ENCODE measurements at regions not wholly inside any gene's neighbourhood (a gene's known extent, or its start where the extent isn't known, plus 50 kb on each side); places are given as distances from the start of the nearest gene placed in this dataset.
"Not testable (repeated sequence)": the region's sequence is repeated elsewhere in the genome, so short reads cannot be mapped to it uniquely, and the experiment has no call there.

GRCh38 chr5:174828804-174829510 lies 104.6 kb downstream of the MSX2 start:
- no peak for DNase-seq

GRCh38 chr5:174827558-174827957 lies 103.2 kb downstream of the MSX2 start:
- DNase-seq: no peak

- DNase-seq: no peak
These were observed 101.2 kb downstream of the MSX2 start for GRCh38 chr5:174825587-174825986.

GRCh38 chr5:174818430-174818829 lies 94.0 kb downstream of the MSX2 start:
- no peak for DNase-seq

DNA sequence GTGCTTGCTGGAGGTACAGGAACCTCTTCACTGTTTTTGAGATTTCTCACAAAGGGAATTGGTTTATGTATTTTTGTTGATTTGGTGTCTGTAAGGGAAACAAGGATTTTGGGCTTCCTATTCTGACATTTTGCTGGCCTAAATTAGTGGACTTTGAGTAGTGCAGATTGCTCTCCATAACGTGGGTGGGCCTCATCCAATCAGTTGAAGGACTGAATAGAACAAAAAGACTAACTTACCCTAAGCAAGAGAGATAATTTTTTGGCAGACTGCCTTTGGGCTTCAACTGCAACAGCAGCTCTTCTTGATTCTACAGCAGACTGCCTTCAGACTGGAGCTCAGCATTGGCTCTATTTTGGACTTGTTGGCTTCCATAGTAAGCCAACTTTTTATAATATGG lies 93.2 kb downstream of the MSX2 start:
- no peak for DNase-seq

GRCh38 chr5:174816858-174817257 lies 92.5 kb downstream of the MSX2 start:
- DNase-seq: no peak

GRCh38 chr5:174811438-174811837 lies 87.1 kb downstream of the MSX2 start:
- no peak for DNase-seq

GRCh38 chr5:174810796-174811195 lies 86.4 kb downstream of the MSX2 start:
- no peak for DNase-seq

DNA sequence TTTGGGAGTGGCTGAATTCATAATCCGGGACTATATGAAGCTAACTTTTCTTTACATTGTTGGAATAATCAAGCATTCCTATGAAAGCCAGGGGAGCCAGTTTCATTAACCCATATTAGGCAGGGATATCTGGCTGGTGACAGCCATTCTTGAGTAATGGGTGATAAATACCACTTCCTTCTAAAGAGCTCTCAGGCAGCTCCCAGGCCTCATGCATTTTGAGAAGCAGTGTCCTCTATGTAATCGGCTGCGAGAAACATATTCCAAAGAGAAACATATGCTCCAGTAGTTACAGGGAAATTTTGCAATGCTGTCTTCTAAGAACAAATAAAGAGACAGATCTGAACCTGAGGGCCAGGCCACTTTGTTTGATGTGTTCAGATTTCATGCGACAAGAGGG lies 83.1 kb downstream of the MSX2 start:
- DNase-seq: no peak

- DNase-seq: no peak
These were observed 82.3 kb downstream of the MSX2 start for GRCh38 chr5:174806729-174807128.

- no peak for DNase-seq
These were observed 77.4 kb downstream of the MSX2 start for GRCh38 chr5:174801798-174802197.

- DNase-seq: no peak
These were observed 76.1 kb downstream of the MSX2 start for GRCh38 chr5:174800435-174800834.

DNA sequence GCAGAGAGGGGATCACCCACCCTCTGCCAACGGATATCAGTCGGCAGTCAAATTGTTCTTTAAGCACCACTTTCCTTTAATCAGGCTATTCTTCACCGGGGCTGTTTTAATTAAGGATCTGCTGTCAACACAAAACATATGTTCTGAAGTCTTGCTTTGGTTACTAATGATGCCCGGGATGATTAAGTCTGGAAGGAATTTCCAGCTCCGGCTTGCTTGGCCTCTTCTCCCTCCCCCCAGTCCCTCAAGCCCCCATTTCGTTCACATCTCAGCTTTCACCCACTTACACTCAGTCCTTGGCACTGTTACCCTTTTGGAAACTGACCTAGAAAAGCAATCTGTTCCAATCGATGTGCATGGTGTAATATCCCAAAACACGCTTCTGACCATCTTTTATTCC lies 74.7 kb downstream of the MSX2 start:
- DNase-seq: no peak

DNA sequence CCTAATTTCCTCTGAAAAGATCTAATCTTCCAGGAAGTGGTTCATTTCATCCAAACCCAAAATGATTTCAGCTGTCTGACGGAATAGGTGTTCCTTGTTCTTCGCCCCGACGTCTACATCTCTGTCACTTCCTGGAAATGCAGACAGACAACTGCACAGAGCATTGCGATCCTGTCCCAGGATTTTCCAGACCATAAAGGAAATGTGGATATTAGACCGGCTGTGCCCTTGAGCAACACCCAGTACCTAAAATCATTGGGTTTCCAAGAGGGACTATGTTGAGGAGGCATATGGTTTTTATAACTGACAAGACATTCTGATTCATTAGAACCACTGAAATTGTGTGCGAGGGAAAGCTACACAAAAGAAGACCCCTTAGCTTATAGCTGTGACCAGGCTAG lies 74.2 kb downstream of the MSX2 start:
- no peak for DNase-seq

- no peak for DNase-seq
These were observed 72.4 kb downstream of the MSX2 start for GRCh38 chr5:174796711-174797192.

DNA sequence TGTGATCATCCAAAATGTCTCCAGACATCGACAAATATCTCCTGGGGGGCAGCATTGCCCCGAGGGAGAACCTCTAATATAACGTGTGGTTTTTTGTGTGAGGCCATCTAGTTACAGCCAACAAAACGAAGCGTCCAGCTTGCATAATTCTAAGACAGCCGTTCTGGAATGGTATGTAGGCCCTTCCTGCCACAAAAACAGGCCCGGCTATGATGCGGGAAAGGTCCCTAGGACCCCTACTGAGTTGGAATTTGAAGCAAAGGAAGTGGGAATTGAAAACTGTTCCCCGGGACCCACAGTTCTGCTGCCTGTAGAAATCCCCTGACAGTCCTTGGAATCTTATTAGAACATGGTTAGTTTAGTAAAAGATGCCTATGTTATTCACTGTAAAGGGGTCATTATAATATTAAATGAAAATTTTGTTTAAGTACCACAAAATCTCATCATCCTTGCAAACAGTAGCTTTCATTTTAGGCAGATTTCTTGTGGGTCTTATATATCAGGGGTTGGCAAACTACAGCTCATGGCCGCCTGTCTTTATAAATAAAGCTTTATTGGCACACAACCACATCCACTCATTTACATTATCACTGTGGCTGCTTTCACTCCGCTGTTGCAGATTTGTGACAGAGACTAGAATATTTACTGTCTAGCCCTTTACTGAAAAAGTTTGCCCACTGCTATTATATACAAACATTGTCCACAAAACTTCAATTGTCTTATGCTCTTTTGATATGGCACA lies 70.7 kb downstream of the MSX2 start:
- DNase-seq: no peak

GRCh38 chr5:174793684-174794328 lies 69.4 kb downstream of the MSX2 start:
- DNase-seq: peak; percentile 75

DNA sequence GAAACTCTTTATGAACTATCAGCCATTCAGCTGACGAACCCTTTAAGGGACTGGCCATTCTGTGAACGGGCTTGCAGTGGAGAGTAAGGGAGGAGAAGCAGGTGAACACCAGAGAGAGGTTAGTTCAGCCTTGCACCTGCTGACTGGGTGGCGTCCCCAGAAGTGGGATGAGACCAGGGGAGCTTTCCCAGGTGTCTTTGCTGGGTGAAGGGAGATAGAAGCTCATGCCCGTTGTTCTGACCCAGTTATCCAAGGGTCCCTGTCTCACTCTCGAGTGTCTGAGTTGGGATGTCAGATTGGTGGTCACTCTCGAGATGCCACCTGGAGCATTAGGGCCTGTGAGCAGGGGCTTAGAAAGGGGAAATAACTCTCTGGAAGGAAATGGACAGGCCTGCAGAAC lies 68.7 kb downstream of the MSX2 start:
- DNase-seq: no peak

DNA sequence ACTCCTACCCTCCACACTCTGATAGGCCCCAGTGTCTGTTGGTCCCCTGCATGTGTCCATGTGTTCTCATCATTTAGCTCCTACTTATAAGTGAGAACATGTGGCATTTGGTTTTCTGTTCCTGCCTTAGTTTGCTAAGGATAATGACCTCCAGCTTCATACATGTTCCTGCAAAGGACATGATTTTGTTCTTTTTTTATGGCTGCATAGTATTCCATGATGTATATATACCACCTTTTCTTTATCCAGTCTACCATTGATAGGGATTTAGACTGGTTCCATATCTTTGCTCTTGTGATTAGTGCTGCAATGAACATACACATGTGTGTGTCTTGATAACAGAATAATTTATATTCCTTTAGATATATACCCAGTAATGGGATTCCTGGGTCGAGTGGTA lies 67.9 kb downstream of the MSX2 start:
- not testable (repeated sequence) for DNase-seq

GRCh38 chr5:174790906-174791305 lies 66.5 kb downstream of the MSX2 start:
- no peak for DNase-seq

DNA sequence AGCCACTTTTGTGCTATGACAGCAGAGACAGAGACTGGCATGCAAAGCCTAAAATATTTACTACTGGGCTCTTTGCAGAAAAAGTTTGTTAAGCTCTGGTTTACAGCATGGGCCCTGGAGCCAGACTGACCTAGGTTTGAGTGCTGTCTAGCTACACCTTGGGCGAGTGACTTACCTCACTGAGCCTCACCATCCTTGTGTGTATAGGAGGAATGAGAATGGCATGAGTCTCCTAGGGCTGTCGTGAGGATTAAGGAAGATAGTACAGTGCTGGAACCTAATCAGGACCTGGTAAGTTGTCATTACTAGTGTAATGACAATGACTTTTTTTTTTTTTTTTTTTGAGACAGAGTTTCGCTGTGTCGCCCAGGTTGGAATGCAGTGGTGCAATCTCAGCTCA lies 65.2 kb downstream of the MSX2 start:
- DNase-seq: no peak

DNA sequence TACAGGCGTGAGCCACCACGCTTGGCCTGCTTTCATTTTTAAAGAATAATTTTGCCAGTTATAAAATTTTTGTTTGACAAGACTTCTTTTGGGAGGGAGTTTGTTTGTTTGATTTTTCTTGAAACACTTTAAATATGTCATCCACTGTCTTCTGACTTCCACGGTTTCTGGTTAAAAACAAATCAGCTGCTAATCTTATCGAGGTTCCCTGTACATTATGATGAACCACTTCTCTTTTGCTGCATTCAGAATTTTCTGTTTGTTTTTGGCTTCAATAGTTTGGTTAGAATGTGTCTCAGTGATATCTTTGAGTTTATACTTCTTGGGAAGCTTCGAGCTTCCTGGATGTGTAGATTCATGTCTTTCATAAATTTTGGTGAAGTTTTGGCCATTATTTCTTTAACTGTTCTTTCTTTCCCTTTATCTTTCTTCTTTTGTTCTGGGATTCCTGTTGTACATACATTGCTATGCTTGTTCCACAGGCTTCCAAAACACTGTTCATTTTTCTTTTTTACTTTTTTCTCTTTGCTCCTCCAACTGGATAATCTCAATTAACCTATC lies 60.8 kb downstream of the MSX2 start:
- no peak for DNase-seq
